K562 (cell line): ENCODE measurements at regions not wholly inside any gene's neighbourhood (a gene's known extent, or its start where the extent isn't known, plus 50 kb on each side); places are given as distances from the start of the nearest gene placed in this dataset.

Source experiments
- ATAC-seq: fragments of 200-7000 bp; cut with Tn5 transposase; 3 replicates; pipeline ENCODE4 v1.9.1; 2020; ENCODE audit warnings: moderate library complexity
- BruUV-seq: library from RNA; stranded (reverse); fragments of 400-500 nt; replicated peaks from 2 replicates; lab custom pipeline; 2021; lab: Mats Ljungman, UMichigan
- CTCF ChIA-PET: fragments of 300-600 bp; formaldehyde crosslinking; extraction: SDS; loops from one replicate; lab custom pipeline; 2021; ENCODE audit warnings: low intra/inter-chr PET ratio; lab: Yijun Ruan, JAX
- POLR2A ChIA-PET: fragments of 300-600, 350-650 bp; sonication (Branson Sonifier 250); formaldehyde crosslinking; extraction: SDS; loops from one replicate; lab custom pipeline; 2021; ENCODE audit warnings: antibody characterized with exemption, inconsistent platforms; lab: Yijun Ruan, JAX
- DNase-seq, 4 experiments: peaks; one replicate each; pipeline versions ENCODE4 v3.0.0 to v3.0.0-alpha.2; 2011 to 2018; ENCODE audit warnings: low spot score in 3 of 4, mixed read lengths in 3 of 4; ENCODE audit errors: extremely low read depth in 1 of 4
- FAIRE-seq: peaks from 2 replicates; lab custom pipeline; 2011; peaks lifted over from hg19 to GRCh38; lab: Jason Lieb, UNC
- H2AFZ ChIP-seq: 2 replicates; pipeline ENCODE4 v1.6.0; 2011; ENCODE audit warnings: low read depth, low read length, control low read depth, inconsistent platforms
- H3K27ac ChIP-seq: fragments of 200-600 bp; 3 replicates; pipeline ENCODE4 v1.8.0; 2011; ENCODE audit warnings: low read depth, mild to moderate bottlenecking, control low read depth, inconsistent platforms, low read length, moderate library complexity, mixed read lengths; ENCODE audit errors: extremely low read depth
- H3K27me3 ChIP-seq, 2 experiments: fragments of 300-600 bp in 1 of 2; 2 replicates in 1 of 2; 3 replicates in 1 of 2; pipeline versions ENCODE4 v1.6.0 to v1.8.0; 2011; ENCODE audit warnings: inconsistent platforms in 2 of 2, low read length in 2 of 2, mild to moderate bottlenecking in 1 of 2, mixed read lengths in 1 of 2, moderate library complexity in 1 of 2; ENCODE audit not compliant: control insufficient read depth in 2 of 2, insufficient read depth in 2 of 2
- H3K36me3 ChIP-seq: fragments of 300-600 bp; 3 replicates; pipeline ENCODE4 v1.8.0; 2011; ENCODE audit warnings: mild to moderate bottlenecking, low read length, inconsistent platforms; ENCODE audit not compliant: control insufficient read depth, insufficient read depth
- H3K4me1 ChIP-seq, 2 experiments: fragments of 200-600 bp in 1 of 2; replicated peaks in 1 of 2; 2 replicates in 1 of 2; 3 replicates in 1 of 2; pipeline versions ENCODE4 v1.5.1 to v1.8.0; 2011; ENCODE audit warnings: inconsistent platforms in 2 of 2, low read length in 2 of 2, mild to moderate bottlenecking in 1 of 2, mixed read lengths in 1 of 2, moderate library complexity in 1 of 2; ENCODE audit not compliant: control insufficient read depth in 2 of 2, insufficient read depth in 2 of 2
- H3K4me2 ChIP-seq: 2 replicates; pipeline ENCODE4 v1.6.1; 2011; ENCODE audit warnings: low read length, control low read depth, inconsistent platforms, mixed read lengths; ENCODE audit not compliant: insufficient read depth
- H3K4me3 ChIP-seq: fragments of 200-600 bp; sonication (generic), shearing (Covaris generic); 2 replicates; pipeline ENCODE4 v1.5.1; 2016; ENCODE audit warnings: control low read depth, inconsistent platforms
- H3K79me2 ChIP-seq: fragments of 200-600 bp; 3 replicates; pipeline ENCODE4 v1.8.0; 2011; ENCODE audit warnings: low read length, inconsistent platforms; ENCODE audit not compliant: control insufficient read depth, insufficient read depth
- H3K9ac ChIP-seq, 2 experiments: 2 replicates each; pipeline versions ENCODE4 v1.6.0 to v1.6.1; 2011; ENCODE audit warnings: low read depth in 2 of 2, low read length in 2 of 2, control low read depth in 1 of 2, inconsistent platforms in 1 of 2, mild to moderate bottlenecking in 1 of 2, mixed read lengths in 1 of 2; ENCODE audit not compliant: insufficient read depth in 1 of 2
- H3K9me1 ChIP-seq: one replicate; pipeline ENCODE4 v1.6.0; 2011; ENCODE audit warnings: inconsistent platforms, mild to moderate bottlenecking, low read length, moderate library complexity; ENCODE audit not compliant: control insufficient read depth, insufficient read depth
- H3K9me3 ChIP-seq: replicated peaks from 2 replicates; pipeline ENCODE4 v1.5.1; 2011; ENCODE audit warnings: low read depth, low read length, inconsistent platforms; ENCODE audit not compliant: control insufficient read depth, insufficient read depth
- H4K20me1 ChIP-seq: replicated peaks from 2 replicates; pipeline ENCODE4 v1.6.1; 2011; ENCODE audit warnings: low read length, inconsistent platforms, mixed read lengths; ENCODE audit not compliant: control insufficient read depth, insufficient read depth
- ATF2 ChIP-seq: sonication (generic); formaldehyde crosslinking; IDR thresholded peaks from 2 replicates; pipeline ENCODE4 v1.8.1; 2022; ENCODE audit warnings: missing genetic modification reagents
- IFI16 ChIP-seq: fragments of 250-450 bp; sonication (Bioruptor Pico); IDR thresholded peaks from 2 replicates; pipeline ENCODE4 v2.1.2; 2022; ENCODE audit warnings: mild to moderate bottlenecking, inconsistent platforms
- JUN ChIP-seq, 2 experiments: sonication (generic) in 1 of 2; formaldehyde crosslinking in 1 of 2; IDR thresholded peaks; 2 replicates each; pipeline versions ENCODE4 v1.6.1 to v1.8.0; 2012 to 2022; ENCODE audit warnings: borderline replicate concordance in 2 of 2, mild to moderate bottlenecking in 2 of 2, improper control_type of control experiment in 1 of 2, low read depth in 1 of 2, low read length in 1 of 2, missing genetic modification reagents in 1 of 2
- KAT2B ChIP-seq: IDR thresholded peaks from one replicate; pipeline ENCODE4 v1.6.1; 2012; ENCODE audit warnings: low read depth, mild to moderate bottlenecking, control low read depth, inconsistent platforms, low read length, moderate library complexity
- KDM1A ChIP-seq, 2 experiments: fragments of 450-650 bp; IDR thresholded peaks; 2 replicates each; pipeline ENCODE4 v1.6.1; 2016; ENCODE audit warnings: mild to moderate bottlenecking in 2 of 2
- NR1H2 ChIP-seq: sonication (generic); formaldehyde crosslinking; IDR thresholded peaks from 2 replicates; pipeline ENCODE4 v1.4.0; 2020; ENCODE audit warnings: mild to moderate bottlenecking, missing genetic modification reagents
- PTRF ChIP-seq: fragments of 450-650 bp; IDR thresholded peaks from 2 replicates; pipeline ENCODE4 v1.6.1; 2016; ENCODE audit warnings: mild to moderate bottlenecking, missing genetic modification characterization, missing compliant biosample characterization
- PYGO2 ChIP-seq: fragments of 450-650 bp; IDR thresholded peaks from 2 replicates; pipeline ENCODE4 v1.6.1; 2016; ENCODE audit warnings: mild to moderate bottlenecking, missing genetic modification characterization, moderate library complexity, missing compliant biosample characterization
- RBBP5 ChIP-seq: fragments of 200-600 bp; sonication (generic); IDR thresholded peaks from 2 replicates; pipeline ENCODE4 v1.6.1; 2012; ENCODE audit warnings: borderline replicate concordance, mild to moderate bottlenecking, low read length, control low read depth, inconsistent platforms; ENCODE audit not compliant: insufficient read depth, poor library complexity, severe bottlenecking
- RBM17 ChIP-seq: fragments of 200-400 bp; formaldehyde crosslinking; IDR thresholded peaks from 2 replicates; pipeline ENCODE4 v1.6.1; 2017; ENCODE audit warnings: low read depth, mild to moderate bottlenecking, low read length, borderline replicate concordance
- TAF15 ChIP-seq: fragments of 200-400 bp; formaldehyde crosslinking; IDR thresholded peaks from 2 replicates; pipeline ENCODE4 v1.6.1; 2017; ENCODE audit warnings: mild to moderate bottlenecking, low read depth, low read length, moderate library complexity
- TCF7 ChIP-seq: sonication (generic); IDR thresholded peaks from 2 replicates; pipeline ENCODE4 v1.6.1; 2016; ENCODE audit warnings: antibody characterized with exemption, borderline replicate concordance
- XRCC3 ChIP-seq: fragments of 450-650 bp; IDR thresholded peaks from 2 replicates; pipeline ENCODE4 v1.6.1; 2017; ENCODE audit warnings: mild to moderate bottlenecking, moderate library complexity
- ZFP36 ChIP-seq: fragments of 150-350 bp; IDR thresholded peaks from 2 replicates; pipeline ENCODE4 v1.6.1; 2018; ENCODE audit warnings: low read length, low read depth; ENCODE audit not compliant: partially characterized antibody
- ZFP91 ChIP-seq: sonication (generic); formaldehyde crosslinking; IDR thresholded peaks from 2 replicates; pipeline ENCODE4 v1.8.0; 2022; ENCODE audit warnings: mild to moderate bottlenecking, missing genetic modification reagents
- ZNF253 ChIP-seq: fragments of 250-450 bp; sonication (Bioruptor Pico); conservative IDR thresholded peaks from 2 replicates; pipeline ENCODE4 v1.6.1; 2021; ENCODE audit warnings: mild to moderate bottlenecking
- WGBS: fragments of 100-300 bp; shearing (Covaris generic); methylation state at CpG from one replicate; pipeline ENCODE4 v1.1.6; 2016; ENCODE audit warnings: low coverage, mixed read lengths; ENCODE audit not compliant: insufficient coverage; ENCODE audit errors: missing lambda C conversion rate; 5-methylcytosine and 5-hydroxymethylcytosine counted together
- in situ Hi-C: fragments of 300-500 bp; cut with MboI; formaldehyde crosslinking; loops from 4 replicates; pipeline ENCODE4 v1.15.0; 2018; ENCODE audit warnings: inconsistent platforms, mixed read lengths
- intact Hi-C: fragments of 100-400 bp; cut with micrococcal nuclease; formaldehyde crosslinking; loops from 2 replicates; pipeline ENCODE4 v1.14.2; 2022
- TF ChIP-seq, protein P1 (sequence below), 2 experiments: fragments of 450-650 bp in 1 of 2; sonication (generic) in 1 of 2; formaldehyde crosslinking; conservative IDR thresholded peaks; 2 replicates each; pipeline versions ENCODE4 v1.4.0 to v1.8.1; 2020 to 2022; ENCODE audit warnings: mild to moderate bottlenecking in 1 of 2, missing genetic modification reagents in 1 of 2

- BruUV-seq: no TSS peak
- no peaks in the 10 kb centered on the region for H3K9me3 ChIP-seq
- H2AFZ ChIP-seq: no peak overlapping the region
- H4K20me1 ChIP-seq: no peaks in the 10 kb centered on the region
- in situ Hi-C loops (no loop called here), intact Hi-C loops (no loop called here)
- 0% methylated on average over 1 of the region's 1 CpG for WGBS
- no peaks in the 10 kb centered on the region for H3K36me3 ChIP-seq
- H3K9me1 ChIP-seq: no peaks in the 10 kb centered on the region
- TF ChIP-seq PTRF (tag) (no peak), IFI16 (CRISPR knock-in tag) (no peak), TAF15 (no peak), NR1H2 (CRISPR knock-in tag) (no peak), RBM17 (no peak), ZNF253 (CRISPR knock-in tag) (no peak), ATF2 (CRISPR knock-in tag) (no peak), ZFP91 (no peak), XRCC3 (no peak), KDM1A (IDR thresholded peaks at IDR 0.05) (no peak), KAT2B (no peak), RBBP5 (no peak), ZFP36 (no peak), PYGO2 (tag) (no peak), TCF7 (no peak), JUN (IDR thresholded peaks at IDR 0.05; ENCODE audit: borderline replicate concordance, low read depth, low read length) (no peak), JUN (CRISPR knock-in tag; IDR thresholded peaks at IDR 0.05; ENCODE audit: borderline replicate concordance) (no peak)
- TF ChIP-seq, protein P1, sequence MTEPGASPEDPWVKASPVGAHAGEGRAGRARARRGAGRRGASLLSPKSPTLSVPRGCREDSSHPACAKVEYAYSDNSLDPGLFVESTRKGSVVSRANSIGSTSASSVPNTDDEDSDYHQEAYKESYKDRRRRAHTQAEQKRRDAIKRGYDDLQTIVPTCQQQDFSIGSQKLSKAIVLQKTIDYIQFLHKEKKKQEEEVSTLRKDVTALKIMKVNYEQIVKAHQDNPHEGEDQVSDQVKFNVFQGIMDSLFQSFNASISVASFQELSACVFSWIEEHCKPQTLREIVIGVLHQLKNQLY (CRISPR knock-in tag; conservative IDR thresholded peaks at IDR 0.05): no peak
- no peaks in the 10 kb centered on the region for H3K4me1 ChIP-seq
- ATAC-seq (no peak), DNase-seq (no peak), FAIRE-seq (no peak)
- H3K27ac ChIP-seq: no peak overlapping the region
- no peaks in the 10 kb centered on the region for H3K79me2 ChIP-seq
- no peak overlapping the region for H3K4me3 ChIP-seq
- H3K9ac ChIP-seq: no peak overlapping the region
- ChIA-PET CTCF (no interaction called here), POLR2A (no interaction called here)
- no peaks in the 10 kb centered on the region for H3K27me3 ChIP-seq
- H3K4me2 ChIP-seq: no peak overlapping the region
Observed at GRCh38 chr14:85050180-85050579, 479.8 kb upstream of the FLRT2 start.
